WERI-Rb-1 (cell line): ENCODE measurements at regions not wholly inside any gene's neighbourhood (a gene's known extent, or its start where the extent isn't known, plus 50 kb on each side); places are given as distances from the start of the nearest gene placed in this dataset.

ENCODE experiments used
- DNase-seq: peaks from one replicate; pipeline ENCODE4 v3.0.0-alpha.2; 2020
- H3K27ac ChIP-seq: fragments of 250-450 bp; sonication (Bioruptor Pico); 2 replicates; pipeline ENCODE4 v1.5.1; 2020; ENCODE audit warnings: mild to moderate bottlenecking, moderate library complexity
- H3K27me3 ChIP-seq: fragments of 250-450 bp; sonication (Bioruptor Pico); 2 replicates; pipeline ENCODE4 v1.5.1; 2021; ENCODE audit warnings: mild to moderate bottlenecking, low read depth, moderate library complexity; ENCODE audit not compliant: insufficient read depth, severe bottlenecking
- H3K36me3 ChIP-seq: fragments of 250-450 bp; sonication (Bioruptor Pico); 2 replicates; pipeline ENCODE4 v1.5.1; 2020; ENCODE audit warnings: mild to moderate bottlenecking, moderate library complexity
- H3K4me3 ChIP-seq: 2 replicates; pipeline ENCODE4 v1.5.1; 2011; ENCODE audit warnings: low read depth, mild to moderate bottlenecking, control low read depth, low read length
- H3K9me3 ChIP-seq: fragments of 250-450 bp; sonication (Bioruptor Pico); 2 replicates; pipeline ENCODE4 v1.5.1; 2021; ENCODE audit warnings: mild to moderate bottlenecking, moderate library complexity; ENCODE audit not compliant: severe bottlenecking
- CTCF ChIP-seq: IDR thresholded peaks from 2 replicates; pipeline ENCODE4 v1.5.1; 2011; ENCODE audit warnings: low read depth, mild to moderate bottlenecking, control low read depth, inconsistent platforms, low read length

GRCh38 chr6:148650941-148651505, 95.8 kb upstream of the UST start:
- no peak for TF ChIP-seq CTCF
- no peak overlapping the region for H3K27ac ChIP-seq
- no peaks in the 10 kb centered on the region for H3K36me3 ChIP-seq
- peaks cover 15% of the 10 kb centered on the region for H3K9me3 ChIP-seq
- no peak for DNase-seq
- H3K4me3 ChIP-seq: no peak overlapping the region
- no peaks in the 10 kb centered on the region for H3K27me3 ChIP-seq

DNA sequence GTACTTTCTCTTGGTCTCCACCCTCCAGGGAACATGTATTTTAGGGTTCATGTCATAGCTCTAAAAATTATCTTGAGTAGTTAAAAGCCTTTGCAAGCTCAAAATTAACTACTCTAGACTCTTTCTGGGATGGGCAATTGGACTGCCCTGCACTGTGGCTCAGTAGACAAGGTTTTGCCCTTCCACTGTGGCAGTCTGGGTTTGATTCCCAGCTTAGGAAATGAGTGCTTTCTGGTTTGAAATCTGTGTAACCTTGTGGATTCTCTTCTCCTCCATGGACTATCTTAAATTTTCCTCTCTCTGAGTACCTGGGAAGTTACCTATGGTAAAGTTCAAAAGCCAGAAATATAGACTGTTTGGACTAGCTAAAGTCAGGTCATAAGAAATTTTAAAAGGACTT, 94.6 kb upstream of the UST start:
- H3K27ac ChIP-seq: no peak overlapping the region
- no peaks in the 10 kb centered on the region for H3K36me3 ChIP-seq
- DNase-seq: no peak
- H3K9me3 ChIP-seq: peaks cover 18% of the 10 kb centered on the region
- H3K4me3 ChIP-seq: no peak overlapping the region
- no peaks in the 10 kb centered on the region for H3K27me3 ChIP-seq
- TF ChIP-seq CTCF: no peak

DNA sequence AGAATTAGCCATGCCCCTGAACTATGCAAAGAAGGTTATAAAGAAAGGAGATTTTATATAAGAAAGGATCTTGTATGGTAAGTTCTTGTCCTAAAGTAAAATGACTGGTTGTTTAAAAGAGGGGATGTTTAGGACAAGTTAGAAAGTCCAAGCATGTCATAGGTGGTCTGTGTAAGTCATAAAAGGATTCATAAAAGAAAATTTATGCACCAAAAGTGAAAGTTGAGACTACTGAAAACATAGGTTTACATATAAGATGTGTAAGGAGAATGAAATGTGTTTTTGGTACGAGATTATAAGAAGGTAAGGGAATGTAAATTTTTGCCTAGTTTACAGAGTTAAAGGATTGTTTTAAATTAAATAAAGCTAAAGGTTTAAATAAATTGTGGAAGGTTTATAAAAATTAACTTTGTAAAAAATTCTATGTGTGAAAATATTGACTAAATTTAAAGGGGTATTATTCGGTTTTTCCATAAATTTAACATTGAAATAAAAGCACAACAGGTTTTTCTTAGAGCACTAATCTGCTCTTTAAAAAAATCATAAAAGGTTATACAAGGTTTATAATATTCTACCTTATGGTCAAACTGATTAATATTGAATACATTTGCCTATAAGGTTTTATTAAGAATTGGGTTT, 93.6 kb upstream of the UST start:
- Histone ChIP-seq H3K4me3 (no peak overlapping the region), H3K27ac (no peak overlapping the region), H3K27me3 (no peaks in the 10 kb centered on the region), H3K9me3 (peaks cover 18% of the 10 kb centered on the region), H3K36me3 (no peaks in the 10 kb centered on the region)
- DNase-seq: no peak
- TF ChIP-seq CTCF: no peak

DNA sequence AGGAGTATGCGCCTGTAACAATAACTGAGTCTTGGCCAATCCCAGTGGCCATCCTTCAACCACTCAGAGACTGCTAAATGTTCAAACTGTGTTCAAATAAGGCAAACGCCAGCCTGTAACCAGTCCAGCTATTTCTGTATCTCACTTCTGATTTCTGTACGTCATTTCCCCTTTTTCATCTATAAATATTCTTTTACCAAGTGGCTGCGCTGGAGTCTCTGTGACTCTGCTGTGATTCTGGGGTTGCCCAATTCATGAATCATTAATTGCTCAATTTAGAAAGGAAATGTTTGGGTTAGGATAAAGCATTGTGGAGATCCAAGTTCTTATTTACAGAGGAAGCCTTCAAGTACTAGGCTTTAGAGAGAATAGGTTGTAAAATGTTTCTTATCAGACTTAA, 89.8 kb upstream of the UST start:
- TF ChIP-seq CTCF: no peak
- Histone ChIP-seq H3K27ac (no peak overlapping the region), H3K36me3 (no peaks in the 10 kb centered on the region), H3K27me3 (no peaks in the 10 kb centered on the region), H3K4me3 (no peak overlapping the region), H3K9me3 (peaks cover 11% of the 10 kb centered on the region)
- no peak for DNase-seq

DNA sequence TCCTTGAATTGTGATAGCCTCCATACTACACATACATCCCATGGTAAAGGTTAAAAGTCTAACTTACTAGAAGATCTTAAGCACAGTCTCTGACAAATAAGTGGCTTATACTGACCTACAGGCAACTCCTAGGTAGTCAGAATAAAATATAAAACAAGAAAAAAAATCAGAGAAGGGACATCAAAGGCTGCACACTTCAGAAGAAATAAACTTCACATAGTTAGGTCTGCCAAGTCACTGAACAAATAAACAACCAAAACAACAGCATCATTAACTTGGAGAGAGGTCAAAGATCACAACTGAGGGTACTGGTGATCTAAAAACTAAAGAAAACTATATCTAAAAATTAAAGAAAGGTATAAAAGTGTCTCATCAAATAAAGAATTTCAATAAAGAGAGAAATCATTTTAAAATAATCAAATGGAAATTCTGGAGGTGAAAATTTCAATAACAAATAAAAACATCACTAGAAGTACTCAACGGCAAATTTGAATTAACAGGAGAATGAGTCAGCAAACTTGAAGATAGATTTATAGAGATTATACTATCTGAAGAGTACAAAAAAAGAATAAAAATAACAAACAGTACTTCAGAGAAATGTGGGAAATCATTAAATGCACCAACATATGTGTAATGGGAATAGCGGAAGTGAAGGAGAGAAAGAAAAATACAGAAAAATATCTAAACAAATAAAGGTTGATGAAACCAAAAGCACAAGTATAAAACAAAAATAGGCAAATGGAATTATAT, 88.0 kb upstream of the UST start:
- Histone ChIP-seq H3K9me3 (peaks cover 5% of the 10 kb centered on the region), H3K27me3 (no peaks in the 10 kb centered on the region), H3K36me3 (no peaks in the 10 kb centered on the region), H3K4me3 (no peak overlapping the region), H3K27ac (no peak overlapping the region)
- no peak for DNase-seq
- TF ChIP-seq CTCF: no peak
